ENCODE measurements at regions not wholly inside any gene's neighbourhood (a gene's known extent, or its start where the extent isn't known, plus 50 kb on each side); places are given as distances from the start of the nearest gene placed in this dataset.

DNA sequence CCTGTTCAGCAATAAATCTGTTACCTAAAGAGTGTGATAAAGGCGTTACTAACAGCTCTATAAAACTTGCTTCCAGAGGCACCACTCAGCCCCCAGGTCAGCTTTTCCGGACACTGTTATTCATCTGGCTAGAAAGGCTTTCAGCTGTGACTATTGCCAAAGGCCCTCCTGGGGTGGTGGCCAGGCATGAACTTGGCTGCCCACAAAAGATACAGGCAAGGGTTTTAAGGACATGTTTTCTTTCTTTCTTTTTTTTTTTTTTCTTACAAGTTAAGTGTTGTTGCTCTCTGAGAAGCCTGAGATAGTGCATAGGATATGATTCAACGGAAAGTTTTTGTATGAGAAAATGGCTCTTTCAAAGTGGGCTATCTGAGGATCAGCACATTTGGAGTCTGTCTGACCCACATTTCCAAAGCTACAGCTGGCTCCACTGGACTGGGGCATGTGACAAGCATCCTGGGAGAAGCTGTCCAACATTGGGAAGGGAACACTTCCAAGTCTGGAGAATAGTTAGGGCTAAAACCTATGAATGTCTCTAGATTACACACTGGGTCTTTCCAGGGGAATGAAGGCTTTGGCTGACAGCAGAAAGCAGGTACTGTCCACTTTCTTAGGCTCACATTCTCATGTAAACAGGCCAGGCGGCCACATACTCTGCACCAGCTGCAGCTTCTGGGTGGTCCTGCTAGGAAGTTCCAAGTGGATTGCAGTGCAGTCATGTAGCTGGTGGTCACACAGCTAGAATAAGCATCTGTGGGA lies 639.7 kb downstream of the LMO4 start:
- Histone ChIP-seq H3K9me3 (ENCODE audit: control insufficient read depth, low read depth, low read length) (no peaks in the 10 kb centered on the region), H3K4me1 (ENCODE audit: control insufficient read depth, insufficient read depth, low read length) (peaks cover 6% of the 10 kb centered on the region), H3K27me3 (ENCODE audit: control insufficient read depth, insufficient read depth, low read length) (no peaks in the 10 kb centered on the region), H3K4me3 (ENCODE audit: low read length) (no peak overlapping the region), H3K27ac (ENCODE audit: low read length) (peak overlapping the region; percentile 18), H3K36me3 (ENCODE audit: control insufficient read depth, insufficient read depth, low read length) (no peaks in the 10 kb centered on the region)
- no CpG with 5 or more reads among the region's 4 CpGs for WGBS (ENCODE audit: insufficient coverage, low lambda C conversion rate)
- peak; percentile 17 to 45 for DNase-seq

DNA sequence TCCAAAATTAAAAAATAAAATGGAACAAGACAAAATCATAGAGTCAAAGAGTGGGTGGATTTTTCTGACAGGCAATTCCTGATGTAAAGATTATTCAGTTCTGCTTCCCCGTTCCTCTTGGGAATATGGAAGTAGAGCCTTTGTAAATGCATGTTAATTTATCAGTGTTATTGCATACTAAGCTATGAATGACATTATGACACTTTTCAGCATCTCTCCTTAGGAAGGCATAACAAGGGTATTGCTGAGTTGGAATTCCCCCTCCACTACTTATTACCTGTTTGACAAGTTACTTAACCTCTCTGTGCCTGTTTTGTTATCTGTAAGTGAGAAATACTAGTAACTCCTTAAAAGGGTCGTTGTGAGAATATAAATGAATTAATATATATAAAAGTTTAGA lies 640.4 kb downstream of the LMO4 start:
- Histone ChIP-seq H3K4me1 (ENCODE audit: control insufficient read depth, insufficient read depth, low read length) (peaks cover 6% of the 10 kb centered on the region), H3K36me3 (ENCODE audit: control insufficient read depth, insufficient read depth, low read length) (no peaks in the 10 kb centered on the region), H3K4me3 (ENCODE audit: low read length) (no peak overlapping the region), H3K9me3 (ENCODE audit: control insufficient read depth, low read depth, low read length) (no peaks in the 10 kb centered on the region), H3K27me3 (ENCODE audit: control insufficient read depth, insufficient read depth, low read length) (no peaks in the 10 kb centered on the region), H3K27ac (ENCODE audit: low read length) (no peak overlapping the region)
- WGBS (ENCODE audit: insufficient coverage, low lambda C conversion rate), result no CpG with 5 or more reads among the region's 2 CpGs
- no peak for DNase-seq

DNA sequence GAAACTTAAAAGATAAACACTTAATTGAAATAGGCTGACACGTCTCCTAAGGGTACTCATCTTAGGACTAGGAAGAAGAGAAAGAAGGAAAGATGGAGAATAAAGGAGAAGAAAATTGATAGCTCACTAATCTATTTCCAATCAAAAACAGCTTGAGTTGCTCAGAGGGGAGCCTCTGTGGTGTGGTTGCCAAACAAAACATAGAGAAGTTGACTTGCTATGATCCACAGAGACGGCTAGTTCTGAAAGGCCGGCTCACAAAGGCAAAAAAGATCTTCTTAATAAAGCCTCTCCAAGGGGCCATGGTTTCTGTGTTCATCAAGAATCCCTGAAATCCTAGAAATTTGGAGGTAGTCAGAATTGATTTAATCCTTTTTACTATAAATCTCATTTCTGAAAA lies 644.1 kb downstream of the LMO4 start:
- 100% methylated on average over 1 of the region's 3 CpGs for WGBS (ENCODE audit: insufficient coverage, low lambda C conversion rate)
- DNase-seq, result no peak
- no peaks in the 10 kb centered on the region for H3K27me3 ChIP-seq (ENCODE audit: control insufficient read depth, insufficient read depth, low read length)

DNA sequence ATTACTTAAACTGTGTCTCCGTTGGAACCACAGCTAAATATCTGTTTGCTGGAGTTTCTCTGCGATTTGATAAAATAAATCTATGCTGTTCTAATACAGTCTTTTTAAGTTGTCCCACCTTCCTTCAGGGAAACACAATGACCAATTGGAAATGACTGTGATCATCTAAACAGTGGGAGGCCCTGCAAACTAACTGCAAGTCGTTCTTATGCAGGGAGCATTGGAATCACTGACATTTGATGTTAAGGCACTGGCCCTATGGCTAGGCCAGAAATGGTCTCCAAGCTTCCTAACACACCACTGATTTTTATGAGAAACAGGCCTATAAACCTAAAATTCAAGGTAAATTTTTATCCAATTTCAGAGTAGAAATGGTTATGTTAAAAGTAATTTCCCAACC lies 645.2 kb downstream of the LMO4 start:
- no peaks in the 10 kb centered on the region for H3K27me3 ChIP-seq (ENCODE audit: control insufficient read depth, insufficient read depth, low read length)
- no peak overlapping the region for H3K27ac ChIP-seq (ENCODE audit: low read length)
- WGBS (ENCODE audit: insufficient coverage, low lambda C conversion rate), result 83% methylated on average over 1 of the region's 3 CpGs
- no peak for DNase-seq
- no peaks in the 10 kb centered on the region for H3K9me3 ChIP-seq (ENCODE audit: control insufficient read depth, low read depth, low read length)
- H3K36me3 ChIP-seq (ENCODE audit: control insufficient read depth, insufficient read depth, low read length), result no peaks in the 10 kb centered on the region
- no peaks in the 10 kb centered on the region for H3K4me1 ChIP-seq (ENCODE audit: control insufficient read depth, insufficient read depth, low read length)
- H3K4me3 ChIP-seq (ENCODE audit: low read length), result no peak overlapping the region

More for the DNA sequence above, 644.1 kb downstream of the LMO4 start:
- Histone ChIP-seq H3K9me3 (ENCODE audit: control insufficient read depth, low read depth, low read length) (no peaks in the 10 kb centered on the region), H3K27ac (ENCODE audit: low read length) (no peak overlapping the region), H3K4me3 (ENCODE audit: low read length) (no peak overlapping the region), H3K4me1 (ENCODE audit: control insufficient read depth, insufficient read depth, low read length) (peaks cover 4% of the 10 kb centered on the region), H3K36me3 (ENCODE audit: control insufficient read depth, insufficient read depth, low read length) (no peaks in the 10 kb centered on the region)

DNA sequence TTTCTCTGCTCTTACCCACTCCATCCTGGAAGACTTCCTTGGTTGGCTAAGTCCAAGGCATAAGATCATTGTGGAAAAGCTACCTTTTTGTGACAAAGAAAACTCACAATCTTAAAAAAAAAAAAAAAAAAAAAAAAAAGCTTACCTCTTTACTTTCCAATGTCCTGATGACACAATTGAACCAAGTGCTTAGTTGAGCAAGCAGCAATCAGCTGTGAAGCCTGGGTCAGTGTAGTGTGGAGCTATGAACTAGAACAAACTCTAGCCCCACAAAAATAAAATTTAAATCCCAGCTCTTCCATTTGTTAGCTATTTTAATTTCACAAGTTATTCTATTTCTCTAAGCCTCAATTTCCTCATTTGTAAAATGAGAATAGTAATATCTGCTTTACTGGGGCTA lies 647.6 kb downstream of the LMO4 start:
- no peak for DNase-seq
- Histone ChIP-seq H3K36me3 (ENCODE audit: control insufficient read depth, insufficient read depth, low read length) (no peaks in the 10 kb centered on the region), H3K9me3 (ENCODE audit: control insufficient read depth, low read depth, low read length) (no peaks in the 10 kb centered on the region), H3K27me3 (ENCODE audit: control insufficient read depth, insufficient read depth, low read length) (no peaks in the 10 kb centered on the region), H3K4me3 (ENCODE audit: low read length) (no peak overlapping the region), H3K27ac (ENCODE audit: low read length) (no peak overlapping the region), H3K4me1 (ENCODE audit: control insufficient read depth, insufficient read depth, low read length) (no peaks in the 10 kb centered on the region)

DNA sequence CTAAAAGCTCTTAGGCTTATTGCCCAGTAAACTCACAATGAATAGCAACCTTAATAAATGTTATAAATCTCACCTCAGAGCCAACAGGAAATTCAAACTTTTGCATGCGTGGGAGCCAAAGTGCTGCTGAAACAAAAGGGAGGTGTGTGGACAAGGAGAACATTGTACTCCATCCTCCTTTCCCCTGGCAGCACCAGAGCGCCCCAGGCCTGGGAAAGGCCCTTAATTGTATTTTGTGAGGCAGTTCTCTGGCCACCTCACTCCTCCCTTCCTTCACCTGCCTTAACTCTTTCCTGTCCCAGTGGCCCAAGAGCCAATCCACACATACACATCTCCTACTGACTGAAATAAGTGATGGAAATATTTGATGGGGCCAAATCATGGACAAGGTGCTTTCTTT lies 648.5 kb downstream of the LMO4 start:
- H3K4me3 ChIP-seq (ENCODE audit: low read length), result no peak overlapping the region
- 100% methylated on average over 1 of the region's 2 CpGs for WGBS (ENCODE audit: insufficient coverage, low lambda C conversion rate)

DNA sequence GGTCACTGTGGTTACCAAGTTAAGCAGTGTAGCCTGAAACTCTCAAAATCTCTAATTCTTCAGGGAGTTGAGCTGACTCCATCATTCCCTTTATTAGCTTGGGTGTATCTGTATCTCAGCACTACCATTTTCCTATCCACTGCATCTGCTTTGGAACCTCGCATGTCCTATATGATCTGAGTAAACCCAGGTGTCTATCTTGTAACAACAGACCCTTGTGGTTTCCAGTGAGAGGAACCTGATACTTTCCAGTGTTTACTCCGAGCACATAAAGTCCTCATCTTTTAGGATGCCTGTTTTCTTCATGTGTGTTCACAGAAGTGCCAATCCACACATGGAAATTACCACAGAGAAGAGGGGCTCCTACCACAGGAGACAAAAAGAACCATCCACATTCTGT lies 650.4 kb downstream of the LMO4 start:
- no peak overlapping the region for H3K27ac ChIP-seq (ENCODE audit: low read length)
- no peaks in the 10 kb centered on the region for H3K36me3 ChIP-seq (ENCODE audit: control insufficient read depth, insufficient read depth, low read length)
- DNase-seq, result no peak
- H3K4me3 ChIP-seq (ENCODE audit: low read length), result no peak overlapping the region
- H3K4me1 ChIP-seq (ENCODE audit: control insufficient read depth, insufficient read depth, low read length), result no peaks in the 10 kb centered on the region
- no peaks in the 10 kb centered on the region for H3K27me3 ChIP-seq (ENCODE audit: control insufficient read depth, insufficient read depth, low read length)
- no CpG with 5 or more reads among the region's 2 CpGs for WGBS (ENCODE audit: insufficient coverage, low lambda C conversion rate)
- H3K9me3 ChIP-seq (ENCODE audit: control insufficient read depth, low read depth, low read length), result no peaks in the 10 kb centered on the region

More for the DNA sequence above, 648.5 kb downstream of the LMO4 start:
- Histone ChIP-seq H3K27me3 (ENCODE audit: control insufficient read depth, insufficient read depth, low read length) (no peaks in the 10 kb centered on the region), H3K4me1 (ENCODE audit: control insufficient read depth, insufficient read depth, low read length) (no peaks in the 10 kb centered on the region), H3K36me3 (ENCODE audit: control insufficient read depth, insufficient read depth, low read length) (no peaks in the 10 kb centered on the region), H3K9me3 (ENCODE audit: control insufficient read depth, low read depth, low read length) (no peaks in the 10 kb centered on the region), H3K27ac (ENCODE audit: low read length) (no peak overlapping the region)
- no peak for DNase-seq

DNA sequence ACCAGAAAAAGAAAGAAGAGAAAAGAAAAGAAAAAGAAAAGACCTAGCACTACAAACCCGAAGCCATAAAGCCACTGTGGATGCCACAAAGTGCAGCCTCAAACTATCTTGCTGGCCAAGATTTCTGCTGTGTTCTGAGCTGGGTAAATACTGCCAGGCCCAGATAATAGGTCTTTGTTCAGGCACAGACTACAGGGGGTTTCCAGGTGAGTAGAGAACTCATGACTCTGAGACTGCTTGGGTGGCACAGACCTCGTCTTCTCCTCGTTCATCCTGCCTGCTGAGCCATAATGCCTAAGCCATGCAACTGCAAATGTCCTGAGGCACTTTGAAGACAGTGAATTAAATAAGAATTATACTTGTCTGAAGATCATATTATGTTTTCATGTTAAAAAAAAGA lies 651.8 kb downstream of the LMO4 start:
- Histone ChIP-seq H3K4me3 (ENCODE audit: low read length) (no peak overlapping the region), H3K4me1 (ENCODE audit: control insufficient read depth, insufficient read depth, low read length) (no peaks in the 10 kb centered on the region), H3K27me3 (ENCODE audit: control insufficient read depth, insufficient read depth, low read length) (no peaks in the 10 kb centered on the region), H3K27ac (ENCODE audit: low read length) (no peak overlapping the region), H3K36me3 (ENCODE audit: control insufficient read depth, insufficient read depth, low read length) (no peaks in the 10 kb centered on the region), H3K9me3 (ENCODE audit: control insufficient read depth, low read depth, low read length) (no peaks in the 10 kb centered on the region)
- WGBS (ENCODE audit: insufficient coverage, low lambda C conversion rate), result 40% methylated on average over 1 of the region's 3 CpGs
- DNase-seq, result peak in 1 of 2 donors; percentile 16

DNA sequence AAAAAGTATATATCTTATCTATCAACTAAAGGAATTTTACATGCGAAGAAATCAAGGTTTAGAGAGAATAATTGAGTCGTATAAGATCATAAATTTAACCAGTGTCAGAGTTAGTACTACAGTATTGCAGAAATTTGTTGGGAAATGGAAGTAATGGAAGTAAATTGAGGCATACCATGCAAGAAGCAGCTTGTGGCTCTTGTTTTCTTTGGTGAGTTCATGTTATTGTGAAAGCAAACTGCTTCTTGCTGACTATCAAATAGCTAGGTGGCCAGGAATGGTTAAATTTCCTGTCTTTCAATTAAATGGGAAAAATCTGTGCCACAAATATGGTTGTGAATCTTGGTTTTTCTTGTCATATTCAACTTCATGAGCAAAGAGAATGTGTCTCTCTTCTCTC lies 652.7 kb downstream of the LMO4 start:
- no peak for DNase-seq
- no peak overlapping the region for H3K4me3 ChIP-seq (ENCODE audit: low read length)
- no peak overlapping the region for H3K27ac ChIP-seq (ENCODE audit: low read length)
- peaks cover 5% of the 10 kb centered on the region for H3K4me1 ChIP-seq (ENCODE audit: control insufficient read depth, insufficient read depth, low read length)
- 94% methylated on average over 2 of the region's 2 CpGs for WGBS (ENCODE audit: insufficient coverage, low lambda C conversion rate)
- no peaks in the 10 kb centered on the region for H3K9me3 ChIP-seq (ENCODE audit: control insufficient read depth, low read depth, low read length)
- H3K27me3 ChIP-seq (ENCODE audit: control insufficient read depth, insufficient read depth, low read length), result no peaks in the 10 kb centered on the region
- H3K36me3 ChIP-seq (ENCODE audit: control insufficient read depth, insufficient read depth, low read length), result no peaks in the 10 kb centered on the region

DNA sequence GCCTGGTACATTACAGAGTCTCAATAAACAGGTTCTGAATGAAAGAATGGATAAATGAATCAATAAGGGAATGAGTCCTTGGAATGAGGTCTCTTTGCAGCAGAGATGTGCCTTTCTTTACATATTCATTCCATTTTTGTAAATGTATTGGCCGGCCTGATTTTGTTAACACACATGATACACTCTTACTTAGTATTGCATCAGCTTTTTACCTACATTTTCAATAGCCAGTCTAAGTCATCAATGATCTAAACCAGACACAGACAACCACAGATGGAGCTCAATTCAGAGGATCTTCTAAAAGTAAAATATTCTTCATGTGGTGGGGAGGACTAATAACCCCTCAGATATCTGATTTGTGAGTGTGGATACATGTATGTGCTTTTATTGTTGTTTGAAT lies 653.1 kb downstream of the LMO4 start:
- Histone ChIP-seq H3K27ac (ENCODE audit: low read length) (no peak overlapping the region), H3K4me3 (ENCODE audit: low read length) (no peak overlapping the region), H3K36me3 (ENCODE audit: control insufficient read depth, insufficient read depth, low read length) (no peaks in the 10 kb centered on the region), H3K4me1 (ENCODE audit: control insufficient read depth, insufficient read depth, low read length) (peaks cover 7% of the 10 kb centered on the region), H3K9me3 (ENCODE audit: control insufficient read depth, low read depth, low read length) (no peaks in the 10 kb centered on the region), H3K27me3 (ENCODE audit: control insufficient read depth, insufficient read depth, low read length) (no peaks in the 10 kb centered on the region)
- no CpG with 5 or more reads among the region's 1 CpG for WGBS (ENCODE audit: insufficient coverage, low lambda C conversion rate)
- DNase-seq, result no peak

DNA sequence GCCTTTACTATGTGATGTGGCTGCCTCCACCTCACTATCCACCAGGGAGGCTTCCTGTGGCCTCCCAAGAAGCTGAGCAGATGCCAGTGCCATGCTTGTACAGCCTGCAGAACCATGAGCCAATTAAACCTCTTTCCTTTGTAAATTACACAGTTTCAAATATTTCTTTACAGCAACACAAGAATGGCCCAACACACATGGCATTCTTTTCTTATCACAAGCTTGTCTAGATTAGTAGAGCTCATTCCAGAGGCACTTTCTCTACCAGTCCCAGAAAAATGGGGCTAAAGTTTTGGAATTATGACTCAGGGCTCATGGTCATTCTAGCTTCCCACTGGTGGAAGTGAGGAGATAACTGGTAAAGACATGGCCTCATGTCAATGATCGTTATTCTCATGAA lies 655.2 kb downstream of the LMO4 start:
- Histone ChIP-seq H3K36me3 (ENCODE audit: control insufficient read depth, insufficient read depth, low read length) (no peaks in the 10 kb centered on the region), H3K4me1 (ENCODE audit: control insufficient read depth, insufficient read depth, low read length) (peaks cover 10% of the 10 kb centered on the region), H3K9me3 (ENCODE audit: control insufficient read depth, low read depth, low read length) (no peaks in the 10 kb centered on the region), H3K27me3 (ENCODE audit: control insufficient read depth, insufficient read depth, low read length) (no peaks in the 10 kb centered on the region), H3K4me3 (ENCODE audit: low read length) (no peak overlapping the region), H3K27ac (ENCODE audit: low read length) (no peak overlapping the region)
- no peak for DNase-seq
- no CpG with 5 or more reads among the region's 1 CpG for WGBS (ENCODE audit: insufficient coverage, low lambda C conversion rate)
